H9 (cell line): ENCODE measurements at regions not wholly inside any gene's neighbourhood (a gene's known extent, or its start where the extent isn't known, plus 50 kb on each side); places are given as distances from the start of the nearest gene placed in this dataset.

Experiments used
- DNase-seq: peaks from one replicate; pipeline ENCODE4 v3.0.0-alpha.2; 2017
- H2AFZ ChIP-seq: one replicate; pipeline ENCODE4 v1.6.1; 2013; ENCODE audit warnings: mild to moderate bottlenecking, low read length, control low read depth, moderate library complexity
- H2AK5ac ChIP-seq: 2 replicates; pipeline ENCODE4 v1.6.1; 2013; ENCODE audit warnings: low read length, control low read depth, mixed read lengths; ENCODE audit not compliant: insufficient read length
- H2BK120ac ChIP-seq: one replicate; pipeline ENCODE4 v1.6.1; 2013; ENCODE audit warnings: low read depth, mild to moderate bottlenecking, low read length, control low read depth, inconsistent platforms; ENCODE audit not compliant: poor library complexity, severe bottlenecking
- H2BK12ac ChIP-seq: 2 replicates; pipeline ENCODE4 v1.6.1; 2013; ENCODE audit warnings: low read length, control low read depth, mixed read lengths, low read depth; ENCODE audit not compliant: insufficient read length
- H2BK15ac ChIP-seq: 2 replicates; pipeline ENCODE4 v1.6.1; 2013; ENCODE audit warnings: low read depth, low read length, control low read depth
- H2BK20ac ChIP-seq: one replicate; pipeline ENCODE4 v1.6.1; 2013; ENCODE audit warnings: low read depth, mild to moderate bottlenecking, low read length, control low read depth, inconsistent platforms; ENCODE audit not compliant: poor library complexity, severe bottlenecking
- H2BK5ac ChIP-seq: 2 replicates; pipeline ENCODE4 v1.6.1; 2013; ENCODE audit warnings: low read length, control low read depth, mixed read lengths; ENCODE audit not compliant: insufficient read length
- H3K14ac ChIP-seq: 2 replicates; pipeline ENCODE4 v1.6.1; 2013; ENCODE audit warnings: low read length, control low read depth; ENCODE audit not compliant: insufficient read depth
- H3K18ac ChIP-seq: 2 replicates; pipeline ENCODE4 v1.6.1; 2013; ENCODE audit warnings: low read depth, mild to moderate bottlenecking, mixed read lengths, low read length, control low read depth; ENCODE audit not compliant: insufficient read length
- H3K23ac ChIP-seq: 2 replicates; pipeline ENCODE4 v1.6.1; 2013; ENCODE audit warnings: low read length, control low read depth, mixed read lengths, low read depth; ENCODE audit not compliant: insufficient read length
- H3K23me2 ChIP-seq: 2 replicates; pipeline ENCODE4 v1.6.1; 2013; ENCODE audit warnings: low read depth, mild to moderate bottlenecking, mixed read lengths, low read length, control low read depth; ENCODE audit not compliant: insufficient read length, poor library complexity, severe bottlenecking
- H3K27ac ChIP-seq: 2 replicates; pipeline ENCODE4 v1.5.1; 2013; ENCODE audit warnings: low read length, control low read depth, mixed read lengths, low read depth; ENCODE audit not compliant: insufficient read length
- H3K27me3 ChIP-seq: 2 replicates; pipeline ENCODE4 v1.6.1; 2013; ENCODE audit warnings: low read length, control low read depth, inconsistent platforms; ENCODE audit not compliant: insufficient read depth
- H3K4ac ChIP-seq: 2 replicates; pipeline ENCODE4 v1.6.1; 2013; ENCODE audit warnings: low read depth, mild to moderate bottlenecking, control low read depth, inconsistent platforms, low read length, moderate library complexity
- H3K4me1 ChIP-seq: 2 replicates; pipeline ENCODE4 v1.6.1; 2013; ENCODE audit warnings: low read length, control low read depth, inconsistent platforms; ENCODE audit not compliant: insufficient read depth
- H3K4me2 ChIP-seq: 2 replicates; pipeline ENCODE4 v1.6.1; 2013; ENCODE audit warnings: low read length, control low read depth, mixed read lengths; ENCODE audit not compliant: insufficient read length, insufficient read depth
- H3K56ac ChIP-seq: 2 replicates; pipeline ENCODE4 v1.6.1; 2013; ENCODE audit warnings: low read depth, mild to moderate bottlenecking, mixed read lengths, low read length, control low read depth; ENCODE audit not compliant: insufficient read length
- H3K79me1 ChIP-seq: 2 replicates; pipeline ENCODE4 v1.6.1; 2013; ENCODE audit warnings: low read depth, mild to moderate bottlenecking, moderate library complexity, low read length, control low read depth, inconsistent platforms; ENCODE audit not compliant: insufficient read depth, poor library complexity, severe bottlenecking
- H3K79me2 ChIP-seq: 2 replicates; pipeline ENCODE4 v1.6.1; 2013; ENCODE audit warnings: low read length, control low read depth, inconsistent platforms; ENCODE audit not compliant: insufficient read depth
- H3K9ac ChIP-seq: 2 replicates; pipeline ENCODE4 v1.6.1; 2013; ENCODE audit warnings: low read length, control low read depth, mixed read lengths; ENCODE audit not compliant: insufficient read length; ENCODE audit errors: extremely low read depth
- H3K9me3 ChIP-seq: one replicate; pipeline ENCODE4 v1.6.1; 2013; ENCODE audit warnings: low read depth, low read length, inconsistent platforms; ENCODE audit not compliant: control insufficient read depth
- H3T11ph ChIP-seq: one replicate; pipeline ENCODE4 v1.6.1; 2013; ENCODE audit warnings: mild to moderate bottlenecking, low read length, control low read depth, inconsistent platforms
- H4K20me1 ChIP-seq: one replicate; pipeline ENCODE4 v1.6.1; 2013; ENCODE audit not compliant: control insufficient read depth, insufficient read length, insufficient read depth
- H4K5ac ChIP-seq: 2 replicates; pipeline ENCODE4 v1.6.1; 2013; ENCODE audit warnings: low read depth, mild to moderate bottlenecking, mixed read lengths, low read length, control low read depth; ENCODE audit not compliant: insufficient read length
- H4K8ac ChIP-seq: replicated peaks from 2 replicates; pipeline ENCODE4 v1.6.1; 2013; ENCODE audit warnings: low read length, control low read depth, mixed read lengths, low read depth; ENCODE audit not compliant: insufficient read length
- H4K91ac ChIP-seq: 2 replicates; pipeline ENCODE4 v1.6.1; 2013; ENCODE audit warnings: low read depth, mild to moderate bottlenecking, moderate library complexity, mixed read lengths, low read length, control low read depth; ENCODE audit not compliant: insufficient read length
- H3K27ac Mint-ChIP-seq, 3 experiments: 2 replicates in 2 of 3; 3 replicates in 1 of 3; pipeline ENCODE4 v1.8.0; 2020 to 2021; ENCODE audit warnings: mixed read lengths in 3 of 3, mild to moderate bottlenecking in 1 of 3, moderate library complexity in 1 of 3
- H3K27me3 Mint-ChIP-seq: 2 replicates; pipeline ENCODE4 v1.8.0; 2021; ENCODE audit warnings: low read depth, mild to moderate bottlenecking, moderate library complexity, mixed read lengths
- H3K36me3 Mint-ChIP-seq, 3 experiments: 2 replicates in 2 of 3; 3 replicates in 1 of 3; pipeline ENCODE4 v1.8.0; 2020 to 2021; ENCODE audit warnings: low read depth in 3 of 3, mixed read lengths in 3 of 3; ENCODE audit not compliant: insufficient read depth in 1 of 3
- H3K4me1 Mint-ChIP-seq, 2 experiments: 2 replicates each; pipeline ENCODE4 v1.8.0; 2020; ENCODE audit warnings: mixed read lengths in 2 of 2
- H3K4me3 Mint-ChIP-seq, 2 experiments: 2 replicates in 1 of 2; 3 replicates in 1 of 2; pipeline ENCODE4 v1.8.0; 2020 to 2021; ENCODE audit warnings: mild to moderate bottlenecking in 2 of 2, mixed read lengths in 2 of 2, moderate library complexity in 1 of 2
- H3K9me3 Mint-ChIP-seq, 2 experiments: 2 replicates in 1 of 2; 3 replicates in 1 of 2; pipeline ENCODE4 v1.8.0; 2020; ENCODE audit warnings: mild to moderate bottlenecking in 2 of 2, mixed read lengths in 2 of 2, moderate library complexity in 1 of 2
- TF ChIP-seq, protein P1 (sequence below): fragments of 200-600 bp; sonication (generic); conservative IDR thresholded peaks from 3 replicates; pipeline ENCODE4 v1.8.0; 2021; ENCODE audit warnings: antibody characterized with exemption, mild to moderate bottlenecking

DNA sequence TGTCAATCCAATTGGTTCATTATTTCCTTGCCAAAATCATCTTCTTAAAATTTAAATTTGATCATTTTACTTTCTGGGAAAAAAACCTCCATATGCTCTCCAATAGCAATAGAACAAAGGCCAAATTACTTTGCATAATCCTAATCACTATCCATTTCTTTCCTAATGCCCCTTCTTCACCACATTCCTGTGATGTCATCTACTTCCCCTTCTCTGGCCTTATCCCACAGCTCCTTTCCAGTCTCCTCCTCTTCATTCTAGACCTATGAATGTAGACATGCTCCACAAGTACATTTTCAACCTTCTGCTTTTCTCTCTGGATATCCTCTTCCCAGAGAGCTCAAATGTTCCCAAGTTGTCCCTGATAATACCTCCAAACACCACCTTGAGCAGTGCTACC lies 216.6 kb downstream of the MRPL39 start:
- Mint-ChIP-seq H3K9me3 (peaks cover 5 to 6% of the 10 kb centered on the region in 2 experiments), H3K27ac (no peak overlapping the region), H3K4me1 (peaks cover 7 to 8% of the 10 kb centered on the region in 2 experiments), H3K27me3 (no peaks in the 10 kb centered on the region), H3K36me3 (peaks cover 0 to 9% (median 0%) of the 10 kb centered on the region in 3 experiments; a peak in 3 of 7 replicates), H3K4me3 (no peak overlapping the region)
- Histone ChIP-seq H4K20me1 (no peaks in the 10 kb centered on the region), H4K8ac (no peak overlapping the region), H2BK12ac (no peak overlapping the region), H2BK5ac (no peak overlapping the region), H3K27me3 (no peaks in the 10 kb centered on the region), H2AFZ (no peak overlapping the region), H2BK120ac (no peak overlapping the region), H4K91ac (no peak overlapping the region), H3K27ac (no peak overlapping the region), H3K23me2 (no peaks in the 10 kb centered on the region), H2BK20ac (no peak overlapping the region), H3K9me3 (no peaks in the 10 kb centered on the region), H3K79me1 (no peaks in the 10 kb centered on the region), H3K18ac (no peak overlapping the region), H3K4ac (no peak overlapping the region), H4K5ac (no peak overlapping the region), H3K9ac (no peak overlapping the region), H3K14ac (no peak overlapping the region), H3K23ac (no peak overlapping the region), H3K4me1 (no peaks in the 10 kb centered on the region; the same call in 1 of the 2 replicates), H3K56ac (no peak overlapping the region), H2AK5ac (no peak overlapping the region), H3K4me2 (no peak overlapping the region), H3T11ph (no peak overlapping the region), H2BK15ac (no peak overlapping the region), H3K79me2 (no peaks in the 10 kb centered on the region)
- no peak for DNase-seq
- TF ChIP-seq, protein P1, sequence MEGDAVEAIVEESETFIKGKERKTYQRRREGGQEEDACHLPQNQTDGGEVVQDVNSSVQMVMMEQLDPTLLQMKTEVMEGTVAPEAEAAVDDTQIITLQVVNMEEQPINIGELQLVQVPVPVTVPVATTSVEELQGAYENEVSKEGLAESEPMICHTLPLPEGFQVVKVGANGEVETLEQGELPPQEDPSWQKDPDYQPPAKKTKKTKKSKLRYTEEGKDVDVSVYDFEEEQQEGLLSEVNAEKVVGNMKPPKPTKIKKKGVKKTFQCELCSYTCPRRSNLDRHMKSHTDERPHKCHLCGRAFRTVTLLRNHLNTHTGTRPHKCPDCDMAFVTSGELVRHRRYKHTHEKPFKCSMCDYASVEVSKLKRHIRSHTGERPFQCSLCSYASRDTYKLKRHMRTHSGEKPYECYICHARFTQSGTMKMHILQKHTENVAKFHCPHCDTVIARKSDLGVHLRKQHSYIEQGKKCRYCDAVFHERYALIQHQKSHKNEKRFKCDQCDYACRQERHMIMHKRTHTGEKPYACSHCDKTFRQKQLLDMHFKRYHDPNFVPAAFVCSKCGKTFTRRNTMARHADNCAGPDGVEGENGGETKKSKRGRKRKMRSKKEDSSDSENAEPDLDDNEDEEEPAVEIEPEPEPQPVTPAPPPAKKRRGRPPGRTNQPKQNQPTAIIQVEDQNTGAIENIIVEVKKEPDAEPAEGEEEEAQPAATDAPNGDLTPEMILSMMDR, result no peak
